HEK293T (cell line): ENCODE measurements at regions not wholly inside any gene's neighbourhood (a gene's known extent, or its start where the extent isn't known, plus 50 kb on each side); places are given as distances from the start of the nearest gene placed in this dataset.

ENCODE experiments used
- CTCF ChIA-PET: fragments of 350-600 bp; formaldehyde crosslinking; extraction: SDS; loops from one replicate; lab custom pipeline; 2021; ENCODE audit warnings: antibody characterized with exemption, inconsistent platforms; lab: Yijun Ruan, JAX
- POLR2A ChIA-PET: fragments of 350-600 bp; formaldehyde crosslinking; extraction: SDS; loops from one replicate; lab custom pipeline; 2020; ENCODE audit warnings: antibody characterized with exemption, inconsistent platforms; lab: Yijun Ruan, JAX
- DNase-seq: peaks from one replicate; pipeline ENCODE4 v3.0.0; 2012; ENCODE audit warnings: mixed read lengths; ENCODE audit errors: extremely low spot score
- ARNT ChIP-seq: fragments of 450-650 bp; IDR thresholded peaks from 2 replicates; pipeline ENCODE4 v1.6.1; 2017; ENCODE audit warnings: mild to moderate bottlenecking
- BHLHE40 ChIP-seq: fragments of 450-650 bp; IDR thresholded peaks from 2 replicates; pipeline ENCODE4 v1.6.1; 2016; ENCODE audit warnings: mild to moderate bottlenecking, moderate library complexity, borderline replicate concordance
- CTBP1 ChIP-seq: fragments of 450-650 bp; IDR thresholded peaks from 2 replicates; pipeline ENCODE4 v1.6.1; 2016; ENCODE audit warnings: borderline replicate concordance
- ELF4 ChIP-seq: fragments of 450-650 bp; IDR thresholded peaks from 2 replicates; pipeline ENCODE4 v1.6.1; 2017; ENCODE audit warnings: antibody characterized with exemption
- FOXA1 ChIP-seq: fragments of 450-650 bp; IDR thresholded peaks from 2 replicates; pipeline ENCODE4 v1.6.1; 2016; ENCODE audit warnings: mild to moderate bottlenecking
- FOXK2 ChIP-seq: fragments of 450-650 bp; IDR thresholded peaks from 2 replicates; pipeline ENCODE4 v1.6.1; 2016; ENCODE audit warnings: mild to moderate bottlenecking
- FOXM1 ChIP-seq: fragments of 450-650 bp; IDR thresholded peaks from 2 replicates; pipeline ENCODE4 v1.6.1; 2017; ENCODE audit warnings: mild to moderate bottlenecking, borderline replicate concordance
- HDGF ChIP-seq: fragments of 450-650 bp; IDR thresholded peaks from 2 replicates; pipeline ENCODE4 v1.6.1; 2017; ENCODE audit warnings: antibody characterized with exemption, borderline replicate concordance
- L3MBTL2 ChIP-seq: fragments of 450-650 bp; conservative IDR thresholded peaks from 2 replicates; pipeline ENCODE4 v1.6.1; 2016; ENCODE audit warnings: mild to moderate bottlenecking
- LEF1 ChIP-seq: fragments of 450-650 bp; IDR thresholded peaks from 2 replicates; pipeline ENCODE4 v1.6.1; 2017; ENCODE audit warnings: mild to moderate bottlenecking, borderline replicate concordance
- NFRKB ChIP-seq: fragments of 450-650 bp; IDR thresholded peaks from 2 replicates; pipeline ENCODE4 v1.6.1; 2016; ENCODE audit warnings: mild to moderate bottlenecking, moderate library complexity
- SP1 ChIP-seq: fragments of 450-650 bp; IDR thresholded peaks from 2 replicates; pipeline ENCODE4 v1.6.1; 2017
- SUZ12 ChIP-seq: fragments of 450-650 bp; IDR thresholded peaks from 2 replicates; pipeline ENCODE4 v1.6.1; 2016; ENCODE audit warnings: mild to moderate bottlenecking
- TARDBP ChIP-seq: fragments of 450-650 bp; IDR thresholded peaks from 2 replicates; pipeline ENCODE4 v1.6.1; 2016
- ZNF384 ChIP-seq: fragments of 450-650 bp; IDR thresholded peaks from 2 replicates; pipeline ENCODE4 v1.6.1; 2016
- TF ChIP-seq, protein P1 (sequence below): fragments of 450-650 bp; IDR thresholded peaks from 2 replicates; pipeline ENCODE4 v1.6.1; 2016

- CTCF ChIA-PET = no interaction called here
These were observed 55.3 kb upstream of the ZRANB1 start for GRCh38 chr10:124886610-124887009.

GRCh38 chr10:124888262-124888661, 53.7 kb upstream of the ZRANB1 start:
- no peak for DNase-seq
- CTCF ChIA-PET = no interaction called here
- POLR2A ChIA-PET = interaction anchor here (2.7 kb wide), 1 partner anchor 28 kb away, joined by 12 read pairs; no protein-coding TSS in a partner anchor
- TF ChIP-seq TARDBP (no peak), SUZ12 (no peak), CTBP1 (no peak), FOXK2 (no peak), ARNT (no peak), ELF4 (no peak)
- TF ChIP-seq, protein P1, sequence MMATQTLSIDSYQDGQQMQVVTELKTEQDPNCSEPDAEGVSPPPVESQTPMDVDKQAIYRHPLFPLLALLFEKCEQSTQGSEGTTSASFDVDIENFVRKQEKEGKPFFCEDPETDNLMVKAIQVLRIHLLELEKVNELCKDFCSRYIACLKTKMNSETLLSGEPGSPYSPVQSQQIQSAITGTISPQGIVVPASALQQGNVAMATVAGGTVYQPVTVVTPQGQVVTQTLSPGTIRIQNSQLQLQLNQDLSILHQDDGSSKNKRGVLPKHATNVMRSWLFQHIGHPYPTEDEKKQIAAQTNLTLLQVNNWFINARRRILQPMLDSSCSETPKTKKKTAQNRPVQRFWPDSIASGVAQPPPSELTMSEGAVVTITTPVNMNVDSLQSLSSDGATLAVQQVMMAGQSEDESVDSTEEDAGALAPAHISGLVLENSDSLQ = no peak

More at GRCh38 chr10:124886610-124887009, 55.3 kb upstream of the ZRANB1 start:
- TF ChIP-seq BHLHE40 (no peak), ZNF384 (no peak), TARDBP (no peak), SP1 (no peak), SUZ12 (no peak)
- POLR2A ChIA-PET = interaction anchor here (2.7 kb wide), 1 partner anchor 30 kb away, joined by 12 read pairs; no protein-coding TSS in a partner anchor
- no peak for DNase-seq

GRCh38 chr10:124892031-124892430, 49.9 kb upstream of the ZRANB1 start:
- no peak for DNase-seq
- ChIA-PET POLR2A (no interaction called here), CTCF (interaction anchor here (0.6 kb wide), 1 partner anchor 41 kb away, joined by 3 read pairs; no protein-coding TSS in a partner anchor)
- TF ChIP-seq FOXM1 = no peak
- TF ChIP-seq NFRKB = no peak
- TF ChIP-seq SUZ12 = no peak
- no peak for TF ChIP-seq ELF4
- TF ChIP-seq L3MBTL2 = no peak
- TF ChIP-seq ARNT = no peak
- TF ChIP-seq ZNF384 = no peak
- no peak for TF ChIP-seq FOXA1
- TF ChIP-seq SP1 = no peak
- no peak for TF ChIP-seq BHLHE40
- TF ChIP-seq, protein P1 = no peak
- no peak for TF ChIP-seq HDGF
- TF ChIP-seq FOXK2 = no peak
- no peak for TF ChIP-seq TARDBP
- TF ChIP-seq LEF1 = no peak
- no peak for TF ChIP-seq CTBP1
